Hepatocyte (in vitro differentiated cells): ENCODE measurements at regions not wholly inside any gene's neighbourhood (a gene's known extent, or its start where the extent isn't known, plus 50 kb on each side); places are given as distances from the start of the nearest gene placed in this dataset.

ENCODE experiments used
- EZH2 ChIP-seq: fragments of 200-600 bp; sonication (generic); IDR thresholded peaks from 2 replicates; pipeline ENCODE4 v1.6.1; 2016; ENCODE audit warnings: antibody characterized with exemption, mild to moderate bottlenecking, borderline replicate concordance
- EZH2phosphoT487 ChIP-seq: fragments of 200-600 bp; sonication (generic); IDR thresholded peaks from one replicate; pipeline ENCODE4 v1.6.1; 2018; ENCODE audit warnings: antibody characterized with exemption, mild to moderate bottlenecking, low read depth, moderate library complexity; ENCODE audit not compliant: unreplicated experiment, severe bottlenecking

DNA sequence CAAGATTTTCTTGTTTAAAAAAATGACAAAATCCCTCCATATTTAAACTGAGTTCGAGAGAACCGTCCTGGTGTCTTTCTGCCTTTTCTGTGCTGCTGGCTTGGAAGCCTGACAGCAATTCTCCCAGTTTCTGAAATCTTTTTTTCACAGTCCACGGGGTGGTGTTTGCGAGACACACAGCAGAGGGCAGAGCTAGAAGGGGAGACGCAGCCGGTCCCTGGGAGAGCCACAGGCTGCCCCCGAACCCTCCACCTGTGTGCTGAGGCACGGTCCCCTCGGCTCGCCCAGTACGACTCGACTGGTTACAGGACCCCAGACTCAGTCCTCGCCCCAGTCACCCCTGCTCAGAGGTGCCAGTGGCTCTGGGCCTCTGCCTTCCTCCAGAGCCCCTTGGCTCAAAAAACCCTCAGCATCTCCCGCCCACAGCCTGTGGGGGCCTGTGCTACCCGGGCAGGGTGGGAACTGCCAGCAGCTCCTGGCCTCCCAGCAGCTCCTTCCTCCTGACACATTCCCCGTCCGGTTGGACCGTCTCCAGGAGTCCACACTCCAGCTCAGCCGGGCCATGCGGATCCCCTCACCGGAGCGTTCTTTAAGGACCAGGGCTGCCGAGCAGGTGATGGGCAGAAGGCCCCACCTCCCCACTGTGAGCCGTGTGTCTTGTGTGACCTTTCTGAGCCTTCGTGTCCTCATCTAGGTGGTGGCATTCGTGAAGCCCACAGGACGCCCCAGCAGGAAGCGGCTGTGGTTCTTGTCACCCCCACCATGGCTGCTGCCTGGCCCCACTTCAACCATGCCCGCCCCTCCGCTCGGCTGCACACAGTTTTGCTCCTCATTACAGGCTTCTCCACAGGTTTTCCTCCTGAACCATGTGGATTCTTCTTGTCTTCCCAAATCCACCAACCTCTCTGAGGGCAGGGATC, 52.3 kb upstream of the EN2 start:
- TF ChIP-seq EZH2 = no peak
- no peak for TF ChIP-seq EZH2phosphoT487
